GM23248 (cell line): ENCODE measurements at regions not wholly inside any gene's neighbourhood (a gene's known extent, or its start where the extent isn't known, plus 50 kb on each side); places are given as distances from the start of the nearest gene placed in this dataset.

Experiments
- DNase-seq: peaks from one replicate; pipeline ENCODE4 v3.0.0-alpha.2; 2015
- H2AFZ ChIP-seq: fragments of 200-600 bp; sonication (generic); 2 replicates; pipeline ENCODE4 v1.6.1; 2016; ENCODE audit warnings: antibody characterized with exemption
- H3F3A ChIP-seq: fragments of 200-600 bp; sonication (generic); 2 replicates; pipeline ENCODE4 v1.6.1; 2016; ENCODE audit warnings: mild to moderate bottlenecking, antibody characterized with exemption, mixed run types; ENCODE audit not compliant: insufficient read depth
- H3K27ac ChIP-seq: fragments of 200-600 bp; sonication (generic); 2 replicates; pipeline ENCODE4 v1.5.1; 2016; ENCODE audit warnings: mild to moderate bottlenecking
- H3K27me3 ChIP-seq: fragments of 200-600 bp; sonication (generic); replicated peaks from 2 replicates; pipeline ENCODE4 v1.6.1; 2016; ENCODE audit warnings: mild to moderate bottlenecking; ENCODE audit not compliant: insufficient read depth
- H3K36me3 ChIP-seq: fragments of 200-600 bp; sonication (generic); 2 replicates; pipeline ENCODE4 v1.6.1; 2016; ENCODE audit warnings: low read depth, mild to moderate bottlenecking
- H3K4me1 ChIP-seq: fragments of 200-600 bp; sonication (generic); 2 replicates; pipeline ENCODE4 v1.6.1; 2016; ENCODE audit warnings: mild to moderate bottlenecking; ENCODE audit not compliant: insufficient read depth
- H3K4me2 ChIP-seq: fragments of 200-600 bp; sonication (generic); one replicate; pipeline ENCODE4 v1.6.1; 2016; ENCODE audit warnings: mild to moderate bottlenecking; ENCODE audit not compliant: unreplicated experiment
- H3K4me3 ChIP-seq: fragments of 200-600 bp; sonication (generic); 2 replicates; pipeline ENCODE4 v1.5.1; 2016; ENCODE audit warnings: mild to moderate bottlenecking
- H3K79me2 ChIP-seq: fragments of 200-600 bp; sonication (generic); 2 replicates; pipeline ENCODE4 v1.6.1; 2016; ENCODE audit warnings: mild to moderate bottlenecking; ENCODE audit not compliant: insufficient read depth
- H3K9ac ChIP-seq: fragments of 200-600 bp; sonication (generic); 2 replicates; pipeline ENCODE4 v1.6.1; 2016; ENCODE audit warnings: mild to moderate bottlenecking
- H3K9me2 ChIP-seq: fragments of 200-600 bp; sonication (generic); 2 replicates; pipeline ENCODE4 v1.6.1; 2016; ENCODE audit warnings: mixed run types, mild to moderate bottlenecking, moderate library complexity; ENCODE audit not compliant: insufficient read depth
- H3K9me3 ChIP-seq: fragments of 200-600 bp; sonication (generic); one replicate; pipeline ENCODE4 v1.6.1; 2017; ENCODE audit warnings: low read depth
- H4K20me1 ChIP-seq: fragments of 200-600 bp; sonication (generic); 2 replicates; pipeline ENCODE4 v1.6.0; 2016; ENCODE audit not compliant: insufficient read depth
- EZH2 ChIP-seq: fragments of 200-600 bp; sonication (generic); IDR thresholded peaks from 2 replicates; pipeline ENCODE4 v1.6.1; 2018; ENCODE audit warnings: antibody characterized with exemption, mild to moderate bottlenecking; ENCODE audit not compliant: insufficient read depth, poor library complexity, severe bottlenecking
- EZH2phosphoT487 ChIP-seq: fragments of 200-600 bp; sonication (generic); IDR thresholded peaks from 2 replicates; pipeline ENCODE4 v1.6.1; 2018; ENCODE audit warnings: antibody characterized with exemption, moderate library complexity, mild to moderate bottlenecking, low read depth; ENCODE audit not compliant: insufficient read depth
- WGBS, 2 experiments: methylation state at CpG; one replicate each; pipeline ENCODE4 v1.1.6; 2015 to 2017; ENCODE audit warnings: low lambda C conversion rate in 2 of 2, low coverage in 1 of 2; ENCODE audit errors: missing lambda C conversion rate in 2 of 2; 5-methylcytosine and 5-hydroxymethylcytosine counted together
- in situ Hi-C: fragments of 300-500 bp; cut with MboI; formaldehyde crosslinking; loops from 2 replicates; pipeline ENCODE4 v1.15.0; 2020

DNA sequence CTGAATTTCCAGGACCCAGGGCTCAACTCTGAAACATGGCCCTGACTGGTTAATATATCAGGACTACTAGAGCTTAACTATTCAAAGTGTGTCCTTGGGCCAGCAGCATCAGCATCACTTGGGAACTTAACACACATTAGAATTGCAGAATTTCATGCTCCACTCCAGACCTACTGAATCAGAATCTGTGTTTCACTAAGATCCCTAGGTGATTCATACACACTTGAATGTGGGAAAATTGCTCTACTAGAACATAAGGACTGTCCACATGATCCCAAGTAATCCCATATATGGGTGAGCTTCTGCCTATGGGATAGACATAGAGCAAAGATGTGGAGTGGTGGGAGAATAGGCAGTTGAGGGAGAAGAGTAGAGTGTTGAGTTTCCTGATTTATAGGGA is 192.5 kb upstream of the CLNK start:
- no peak for TF ChIP-seq EZH2phosphoT487
- no peaks in the 10 kb centered on the region for H3K4me1 ChIP-seq
- no peak overlapping the region for H3K27ac ChIP-seq
- H3K4me2 ChIP-seq, result no peak overlapping the region
- no peak overlapping the region for H3K4me3 ChIP-seq
- H2AFZ ChIP-seq, result no peak overlapping the region
- H3K9me3 ChIP-seq, result no peaks in the 10 kb centered on the region
- no peaks in the 10 kb centered on the region for H3K27me3 ChIP-seq
- no peaks in the 10 kb centered on the region for H3K9me2 ChIP-seq
- H3K36me3 ChIP-seq, result no peaks in the 10 kb centered on the region
- no peak overlapping the region for H3K9ac ChIP-seq
- in situ Hi-C loops, result no loop called here
- no peaks in the 10 kb centered on the region for H3K79me2 ChIP-seq
- H3F3A ChIP-seq, result no peaks in the 10 kb centered on the region
- no peaks in the 10 kb centered on the region for H4K20me1 ChIP-seq
- no peak for DNase-seq

DNA sequence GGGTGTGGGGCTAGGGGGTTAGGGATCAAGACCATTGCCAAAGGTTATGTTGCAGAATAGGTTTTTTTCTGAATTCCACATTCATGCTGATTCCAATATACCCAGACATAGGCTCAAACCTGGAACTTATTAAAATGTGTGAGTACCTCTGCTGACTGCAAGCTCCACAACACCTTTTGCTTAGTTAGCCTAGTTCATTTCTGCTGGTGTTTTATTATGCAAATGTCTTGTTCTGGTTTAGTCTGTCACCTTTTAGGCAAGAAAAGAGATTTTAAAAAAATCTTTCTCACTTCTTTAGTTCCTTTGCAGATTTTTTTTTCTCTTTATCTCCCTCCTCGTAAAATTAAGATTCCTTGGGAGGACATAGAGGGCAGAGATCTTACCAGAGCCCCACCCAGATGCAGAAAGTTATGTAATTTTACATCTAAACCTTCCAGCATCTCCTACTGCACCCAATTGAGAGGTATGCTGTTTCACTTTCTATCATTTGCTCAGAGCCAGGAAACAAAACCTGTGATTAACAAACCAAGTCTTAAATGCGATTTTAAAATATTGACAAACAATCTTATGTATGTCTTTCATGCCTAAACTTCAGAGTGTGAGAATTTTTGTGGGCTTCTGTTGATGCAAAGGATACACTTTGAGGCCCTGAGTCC is 190.7 kb upstream of the CLNK start:
- no peak for TF ChIP-seq EZH2
- H3K9me3 ChIP-seq, result no peaks in the 10 kb centered on the region
- no peaks in the 10 kb centered on the region for H3F3A ChIP-seq
- H4K20me1 ChIP-seq, result no peaks in the 10 kb centered on the region
- DNase-seq, result no peak
- in situ Hi-C loops, result no loop called here
- no peak overlapping the region for H3K9ac ChIP-seq
- H3K27me3 ChIP-seq, result no peaks in the 10 kb centered on the region
- H3K36me3 ChIP-seq, result no peaks in the 10 kb centered on the region
- H3K4me3 ChIP-seq, result no peak overlapping the region
- 13 to 25% methylated on average over 2 of the region's 2 CpGs for WGBS, 2 experiments
- H3K4me2 ChIP-seq, result no peak overlapping the region
- H2AFZ ChIP-seq, result no peak overlapping the region
- H3K4me1 ChIP-seq, result no peaks in the 10 kb centered on the region
- H3K79me2 ChIP-seq, result no peaks in the 10 kb centered on the region
- H3K9me2 ChIP-seq, result no peaks in the 10 kb centered on the region
- H3K27ac ChIP-seq, result no peak overlapping the region

DNA sequence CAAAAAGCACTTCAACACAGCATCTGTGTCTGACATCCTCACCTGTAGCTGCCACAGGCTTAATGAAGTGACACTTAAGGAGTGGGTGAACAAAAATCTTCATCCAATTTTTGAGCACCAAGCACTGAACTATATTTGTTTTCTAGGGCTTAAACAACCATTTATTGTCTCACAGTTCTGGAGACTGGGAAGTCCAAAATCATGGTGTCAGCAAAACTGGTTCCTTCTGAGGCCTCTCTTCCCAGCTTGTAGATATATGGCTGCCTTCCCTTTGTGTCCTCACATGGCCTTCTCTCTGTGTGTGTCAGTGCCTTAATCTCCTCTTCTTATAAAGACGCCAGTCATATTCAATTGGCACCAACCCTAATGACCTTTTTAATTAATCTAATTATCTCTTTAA is 189.2 kb upstream of the CLNK start:
- Histone ChIP-seq H3K36me3 (no peaks in the 10 kb centered on the region), H2AFZ (no peak overlapping the region), H3K4me3 (no peak overlapping the region), H3K27ac (no peak overlapping the region), H3K9ac (no peak overlapping the region), H3F3A (no peaks in the 10 kb centered on the region), H3K4me2 (no peak overlapping the region), H3K9me3 (no peaks in the 10 kb centered on the region), H4K20me1 (no peaks in the 10 kb centered on the region), H3K4me1 (no peaks in the 10 kb centered on the region), H3K27me3 (no peaks in the 10 kb centered on the region), H3K79me2 (no peaks in the 10 kb centered on the region), H3K9me2 (no peaks in the 10 kb centered on the region)
- TF ChIP-seq EZH2 (no peak), EZH2phosphoT487 (no peak)
- 0 to 8% methylated on average over 1 of the region's 1 CpG for WGBS, 2 experiments
- DNase-seq, result no peak
- in situ Hi-C loops, result no loop called here

DNA sequence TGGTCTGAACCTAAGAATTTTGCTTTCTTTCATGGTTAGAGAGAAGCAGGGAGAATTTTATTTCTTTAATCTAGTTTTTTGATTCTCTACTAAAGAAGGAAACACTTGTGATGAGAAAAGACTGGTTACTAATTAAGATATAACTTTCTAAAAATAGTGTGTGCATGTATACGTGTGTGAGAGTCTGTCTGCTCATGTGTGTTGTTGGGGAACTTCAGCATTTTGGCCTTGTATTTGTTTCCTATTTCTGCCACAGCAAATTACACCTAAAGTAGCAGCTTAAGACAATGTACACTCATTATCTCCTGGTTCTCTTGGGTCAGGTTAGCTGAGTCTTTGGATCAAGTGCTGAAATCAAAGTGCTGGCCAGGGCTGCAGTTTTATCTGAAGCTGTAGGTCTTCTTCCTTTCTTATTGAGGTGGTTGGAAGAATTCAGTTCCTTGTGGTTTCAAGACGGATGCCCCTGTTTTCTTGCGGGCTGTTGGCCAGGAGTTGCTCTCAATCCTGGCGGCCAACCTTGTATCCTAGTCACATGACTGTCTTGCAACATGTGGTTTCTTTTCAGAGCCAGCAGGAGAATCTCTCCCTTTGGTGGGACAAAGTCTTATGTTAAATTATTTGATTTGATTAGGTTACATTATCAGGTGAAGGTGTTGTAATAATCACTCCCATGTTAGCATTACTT is 188.4 kb upstream of the CLNK start:
- DNase-seq, result no peak
- H3K27me3 ChIP-seq, result no peaks in the 10 kb centered on the region
- no peaks in the 10 kb centered on the region for H3K4me1 ChIP-seq
- H2AFZ ChIP-seq, result no peak overlapping the region
- H3K9me3 ChIP-seq, result no peaks in the 10 kb centered on the region
- H3F3A ChIP-seq, result no peaks in the 10 kb centered on the region
- no peaks in the 10 kb centered on the region for H3K79me2 ChIP-seq
- H3K9me2 ChIP-seq, result no peaks in the 10 kb centered on the region
- no peaks in the 10 kb centered on the region for H4K20me1 ChIP-seq
- H3K4me3 ChIP-seq, result no peak overlapping the region
- H3K36me3 ChIP-seq, result no peaks in the 10 kb centered on the region
- TF ChIP-seq EZH2, result no peak
- TF ChIP-seq EZH2phosphoT487, result no peak
- no peak overlapping the region for H3K27ac ChIP-seq
- no peak overlapping the region for H3K9ac ChIP-seq
- in situ Hi-C loops, result no loop called here
- no peak overlapping the region for H3K4me2 ChIP-seq
- 19 to 21% methylated on average over 4 of the region's 4 CpGs for WGBS, 2 experiments

DNA sequence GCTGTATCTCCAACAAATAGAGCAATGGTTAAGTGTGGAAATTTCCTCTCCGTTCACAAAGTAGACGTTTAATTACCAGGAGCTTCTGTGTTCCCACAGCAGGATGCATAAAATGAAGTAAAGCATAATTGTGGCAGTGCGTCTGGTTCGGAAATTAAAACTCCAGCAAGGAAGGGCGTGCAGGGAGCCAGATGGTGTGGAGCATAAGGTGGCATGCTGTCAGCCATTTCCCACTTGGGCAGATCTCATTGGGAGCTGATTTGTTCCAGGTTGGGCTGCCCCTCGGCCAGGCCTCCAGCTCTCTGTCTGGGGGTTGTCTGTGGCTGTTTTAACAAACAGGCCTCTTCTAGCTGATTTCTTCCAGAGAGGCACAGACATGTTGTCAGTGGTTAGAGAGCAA is 182.1 kb upstream of the CLNK start:
- H3K9ac ChIP-seq, result no peak overlapping the region
- H3K4me2 ChIP-seq, result no peak overlapping the region
- no peaks in the 10 kb centered on the region for H3K27me3 ChIP-seq
- no peaks in the 10 kb centered on the region for H3K9me2 ChIP-seq
- 8 to 9% methylated on average over 6 of the region's 6 CpGs for WGBS, 2 experiments
- no peak for DNase-seq
- no peaks in the 10 kb centered on the region for H3K4me1 ChIP-seq
- H3K4me3 ChIP-seq, result no peak overlapping the region
- H3K36me3 ChIP-seq, result no peaks in the 10 kb centered on the region
- no peak overlapping the region for H3K27ac ChIP-seq
- in situ Hi-C loops, result no loop called here
- no peaks in the 10 kb centered on the region for H3F3A ChIP-seq
- H3K9me3 ChIP-seq, result no peaks in the 10 kb centered on the region
- TF ChIP-seq EZH2phosphoT487 (no peak), EZH2 (no peak)
- H2AFZ ChIP-seq, result no peak overlapping the region
- H4K20me1 ChIP-seq, result no peaks in the 10 kb centered on the region
- no peaks in the 10 kb centered on the region for H3K79me2 ChIP-seq
